GM19372 (cell line): ENCODE measurements at regions not wholly inside any gene's neighbourhood (a gene's known extent, or its start where the extent isn't known, plus 50 kb on each side); places are given as distances from the start of the nearest gene placed in this dataset.

Experiments
- ATAC-seq: cut with Tn5 transposase; IDR thresholded peaks from one replicate; pipeline ENCODE4 v1.9.1; 2021; ENCODE audit warnings: mild to moderate bottlenecking, low read depth, moderate library complexity; ENCODE audit not compliant: unreplicated experiment

- no peak for ATAC-seq
Measured at GRCh38 chr18:51630706-51631105, 433.2 kb upstream of the MEX3C start.

- no peak for ATAC-seq
Measured at GRCh38 chr18:51637881-51638280, 440.4 kb upstream of the MEX3C start.

DNA sequence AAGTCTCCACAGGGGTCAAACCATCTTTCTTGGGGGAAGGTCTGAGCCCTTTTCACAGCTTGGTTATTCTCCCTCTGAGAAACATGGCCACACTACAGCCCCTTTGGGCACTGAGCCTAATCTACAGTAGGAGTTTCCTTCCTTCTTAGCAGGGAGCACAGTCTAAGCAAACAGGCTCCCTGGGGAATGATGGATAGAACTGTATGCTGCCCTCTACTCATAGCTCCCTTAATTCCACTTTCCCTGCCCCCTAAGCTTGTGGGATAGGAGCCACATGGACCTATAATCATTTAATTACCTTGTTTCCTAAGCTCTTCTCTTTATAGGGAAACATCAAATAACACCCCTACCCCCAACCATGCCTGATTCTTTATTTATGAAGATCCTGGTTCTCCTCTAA, 442.1 kb upstream of the MEX3C start:
- ATAC-seq, result no peak

DNA sequence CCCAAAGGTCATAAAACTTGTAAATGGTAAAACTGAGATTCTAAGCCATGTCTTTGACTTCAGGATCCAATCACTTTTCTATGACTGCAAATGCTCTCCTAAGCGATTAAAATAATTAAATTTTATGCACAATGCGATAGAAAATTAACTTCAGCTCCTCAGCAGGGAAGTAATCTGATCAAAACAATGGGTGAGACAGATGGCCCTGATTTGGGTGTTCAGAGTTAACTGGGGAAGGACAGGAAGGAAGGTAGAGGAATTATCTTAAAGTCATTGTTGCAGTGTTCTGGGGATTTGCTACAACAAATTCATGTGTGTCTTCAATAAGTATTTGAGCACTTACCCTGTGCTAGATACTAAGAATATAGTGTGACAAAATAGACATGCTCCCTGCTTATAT, 446.0 kb upstream of the MEX3C start:
- ATAC-seq, result no peak

- ATAC-seq, result no peak
Measured at GRCh38 chr18:51645607-51646006, 448.1 kb upstream of the MEX3C start.

DNA sequence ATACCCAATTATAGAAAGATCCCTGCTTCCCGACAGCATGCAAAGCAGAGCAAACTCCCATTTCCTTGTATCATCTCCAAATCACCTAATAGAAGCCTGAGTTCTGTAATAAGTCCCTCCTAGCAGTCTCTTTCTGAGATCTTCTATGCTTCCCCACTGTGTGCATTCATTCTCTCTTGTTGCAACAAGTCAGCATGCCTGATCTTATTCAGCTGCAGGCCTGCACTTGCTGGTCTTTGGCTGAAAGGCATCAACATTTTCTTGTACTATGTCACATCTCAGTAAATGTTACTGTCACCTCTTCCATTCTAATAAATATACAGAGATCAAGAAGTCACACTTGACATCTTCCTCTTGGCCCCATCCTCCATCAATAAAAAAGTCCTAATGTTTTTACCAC, 449.9 kb upstream of the MEX3C start:
- no peak for ATAC-seq

DNA sequence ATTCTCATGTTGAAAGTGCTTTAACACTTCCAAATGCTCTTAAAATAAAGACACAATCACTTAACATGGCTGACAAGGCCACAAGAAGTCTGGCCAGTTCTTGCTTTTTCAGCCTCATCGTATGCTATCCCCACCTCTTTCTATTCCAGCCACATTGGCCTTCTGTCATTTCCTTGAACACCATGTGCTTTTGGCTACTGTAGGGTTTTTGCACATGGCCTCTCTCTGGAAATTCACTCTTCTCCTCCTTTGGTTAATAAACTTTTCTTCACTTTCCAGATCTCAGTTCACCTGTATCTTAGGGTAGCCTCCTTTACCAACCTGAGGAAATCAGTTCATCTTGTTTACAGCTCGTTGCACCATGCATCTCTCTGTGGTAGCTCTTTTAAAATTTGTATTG, 450.5 kb upstream of the MEX3C start:
- no peak for ATAC-seq

- ATAC-seq, result no peak
Measured at GRCh38 chr18:51649796-51650195, 452.3 kb upstream of the MEX3C start.

GRCh38 chr18:51651761-51652160, 454.3 kb upstream of the MEX3C start:
- ATAC-seq, result no peak

DNA sequence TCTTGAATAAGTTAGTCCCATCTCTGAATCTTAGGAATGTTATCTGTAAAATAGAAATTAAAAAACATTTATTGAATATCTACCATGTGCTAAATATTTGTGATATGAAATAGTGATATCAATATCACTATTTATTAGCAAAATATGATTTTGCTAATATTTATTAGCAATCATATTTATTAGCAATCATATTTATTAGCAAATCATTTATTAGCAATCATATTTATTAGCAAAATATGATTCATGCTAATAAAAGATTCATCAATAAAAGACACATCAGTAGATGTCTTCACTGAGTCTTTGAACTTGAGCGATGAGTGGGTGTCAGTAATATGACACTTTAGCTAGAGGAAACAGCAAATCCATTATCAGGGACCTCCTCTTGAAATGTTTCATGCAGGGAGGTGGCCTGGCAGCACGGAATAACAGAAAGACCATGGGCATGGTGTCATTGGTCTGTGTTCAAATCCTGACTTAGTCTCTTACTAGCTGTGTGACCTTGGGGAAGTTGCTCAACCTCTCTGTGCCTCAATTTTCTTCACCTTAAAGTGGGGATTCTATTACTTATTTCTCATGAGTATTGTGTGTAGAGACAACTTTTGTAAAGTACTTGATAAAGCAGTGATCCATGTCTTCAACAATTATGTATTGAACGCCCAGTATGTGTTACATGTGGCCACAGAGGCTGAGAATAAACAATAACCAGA, 456.2 kb upstream of the MEX3C start:
- ATAC-seq, result no peak

DNA sequence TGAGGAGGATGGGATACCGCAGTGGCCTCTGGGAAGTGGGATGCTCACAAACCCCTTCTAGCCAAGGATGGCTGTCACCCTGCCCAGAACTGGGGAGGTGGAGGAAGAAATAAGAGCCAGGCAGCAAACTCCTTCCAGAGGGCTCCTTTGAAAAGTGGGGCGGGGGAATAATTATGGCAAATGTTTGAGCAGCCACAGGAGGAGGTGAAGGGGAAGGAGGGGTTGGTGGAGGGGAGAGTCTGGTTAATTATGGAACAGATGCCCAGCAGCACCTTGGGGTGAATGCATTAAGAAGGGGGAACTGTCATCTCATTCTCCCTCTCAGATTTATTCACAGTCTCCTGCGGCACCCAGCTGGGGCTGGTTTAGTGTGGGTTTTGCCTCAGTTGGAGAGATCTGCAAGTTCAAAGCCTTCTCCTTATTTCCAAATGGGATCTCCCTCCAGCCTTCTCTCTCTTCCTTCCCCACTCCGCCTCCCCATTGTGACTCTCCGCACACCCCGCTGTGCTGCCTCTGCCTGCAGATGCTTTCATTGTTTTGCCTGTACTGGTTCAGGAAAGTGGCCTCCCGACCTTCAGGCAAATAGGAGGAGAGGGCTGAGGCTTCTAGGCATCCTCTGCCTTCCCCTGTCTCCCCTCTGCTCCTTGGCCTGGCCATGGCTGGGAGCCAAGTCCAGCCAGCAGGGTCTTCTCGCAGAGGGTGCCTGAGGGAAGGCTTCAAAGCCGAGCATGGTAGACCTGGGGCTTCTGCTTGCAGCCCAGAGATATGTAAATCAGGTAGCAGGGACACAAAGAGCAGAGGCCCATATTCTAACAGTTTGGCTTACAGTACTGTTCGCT, 457.2 kb upstream of the MEX3C start:
- ATAC-seq, result peak; percentile 47

DNA sequence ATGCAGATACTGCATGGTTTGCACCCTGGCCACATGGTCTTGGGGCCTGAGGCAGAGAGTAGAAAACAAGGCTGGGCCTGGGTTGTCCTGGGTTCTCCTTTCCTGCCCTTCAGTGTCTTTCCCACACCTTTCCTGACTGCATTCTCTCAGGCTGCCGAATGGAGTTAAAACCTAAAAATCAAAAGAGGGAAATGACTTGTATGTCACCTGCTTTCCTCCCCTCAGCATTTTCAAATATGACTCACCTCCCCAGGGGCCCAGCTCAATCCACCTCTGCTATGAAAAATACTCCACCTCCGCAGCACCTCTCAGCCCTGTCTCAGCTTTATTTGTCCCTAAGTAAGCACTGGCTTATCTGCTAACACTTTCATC, 457.8 kb upstream of the MEX3C start:
- ATAC-seq, result peak; percentile 52

DNA sequence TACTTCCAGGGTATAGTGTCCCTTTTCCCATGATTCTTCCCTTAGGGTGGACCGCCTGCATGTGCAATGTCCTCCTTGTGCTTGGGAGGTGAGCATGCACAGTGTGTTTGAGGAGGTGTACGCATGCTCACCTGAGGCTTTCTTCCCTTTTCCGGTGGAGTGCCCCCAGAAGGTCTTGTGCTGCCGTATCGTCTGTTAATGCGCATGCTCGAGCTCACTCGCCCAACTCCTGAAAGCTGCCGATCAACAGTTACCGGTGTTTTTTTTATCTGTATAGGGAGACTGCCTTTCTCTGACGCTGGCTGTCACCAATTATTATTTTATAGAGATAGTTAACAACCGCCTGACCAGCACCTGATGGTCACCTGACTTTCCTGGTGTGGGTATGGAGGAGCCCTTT, 458.8 kb upstream of the MEX3C start:
- ATAC-seq, result no peak

- no peak for ATAC-seq
Measured at GRCh38 chr18:51658436-51658835, 461.0 kb upstream of the MEX3C start.

GRCh38 chr18:51659781-51660180, 462.3 kb upstream of the MEX3C start:
- no peak for ATAC-seq

GRCh38 chr18:51660188-51660715, 462.8 kb upstream of the MEX3C start:
- ATAC-seq, result no peak

DNA sequence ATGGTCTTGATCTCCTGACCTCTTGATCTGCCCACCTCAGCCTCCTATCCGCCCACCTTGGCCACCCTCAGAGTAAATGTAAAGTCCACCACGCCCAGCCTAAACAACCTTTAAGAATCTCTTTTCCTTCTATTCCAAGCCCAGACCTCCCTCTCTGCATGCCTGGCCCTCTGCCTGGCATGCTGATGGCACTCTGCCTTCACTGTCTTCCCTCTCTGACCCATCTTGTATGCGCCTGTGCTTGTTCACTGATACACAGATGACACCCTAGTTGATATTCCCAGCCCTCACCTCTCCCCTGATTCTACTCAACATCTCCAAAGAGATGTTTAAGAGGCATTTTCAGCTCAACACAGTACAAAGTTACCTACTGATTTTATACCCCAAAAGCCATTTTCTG, 466.8 kb upstream of the MEX3C start:
- no peak for ATAC-seq

GRCh38 chr18:51666763-51667191, 469.3 kb upstream of the MEX3C start:
- ATAC-seq, result no peak

GRCh38 chr18:51668101-51668500, 470.6 kb upstream of the MEX3C start:
- ATAC-seq, result no peak

DNA sequence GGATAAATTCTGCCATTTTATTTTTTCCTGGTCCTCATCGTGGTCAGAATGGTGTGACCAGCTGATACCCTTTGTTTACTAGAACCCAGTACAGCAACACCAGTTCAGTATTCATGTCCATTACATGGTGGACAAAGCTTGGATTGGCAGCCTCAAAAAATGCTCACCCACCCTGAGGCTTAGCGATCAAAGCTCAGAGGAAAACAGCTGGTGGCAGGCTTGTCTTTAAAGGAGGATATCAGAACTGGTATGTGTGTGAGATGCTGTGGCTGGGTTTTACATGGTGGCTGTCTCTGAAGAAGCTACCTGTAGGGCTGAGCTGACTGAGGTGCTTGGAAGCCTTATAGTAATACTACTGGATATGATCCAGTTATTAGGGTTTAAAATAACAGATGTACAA, 471.1 kb upstream of the MEX3C start:
- no peak for ATAC-seq

- no peak for ATAC-seq
Measured at GRCh38 chr18:51686590-51686989, 489.1 kb upstream of the MEX3C start.
